DMS53 (cell line): ENCODE measurements at regions not wholly inside any gene's neighbourhood (a gene's known extent, or its start where the extent isn't known, plus 50 kb on each side); places are given as distances from the start of the nearest gene placed in this dataset.
"Not testable (repeated sequence)": the region's sequence is repeated elsewhere in the genome, so short reads cannot be mapped to it uniquely, and the experiment has no call there.

ENCODE experiments used
- DNase-seq: peaks from one replicate; lab custom pipeline; 2025; lab: John Stamatoyannopoulos, UW

DNA sequence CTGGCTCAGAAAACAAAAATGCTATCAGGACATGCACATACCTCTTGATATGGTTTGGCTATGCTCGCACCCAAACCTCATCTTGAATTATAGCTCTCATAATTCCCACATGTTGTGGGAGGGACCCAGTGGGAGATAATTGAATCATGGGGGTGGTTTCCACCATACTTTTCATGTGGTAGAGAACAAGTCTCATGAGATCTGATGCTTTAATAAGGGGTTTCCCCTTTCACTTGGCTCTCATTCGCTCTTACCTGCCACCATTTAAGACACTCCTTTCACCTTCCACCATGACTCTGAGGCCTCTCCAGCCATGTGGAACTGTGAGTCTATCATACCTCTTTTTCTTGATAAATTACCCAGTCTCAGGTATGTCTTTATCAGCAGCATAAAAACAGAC, 958.6 kb downstream of the TRAM1L1 start:
- DNase-seq = no peak

DNA sequence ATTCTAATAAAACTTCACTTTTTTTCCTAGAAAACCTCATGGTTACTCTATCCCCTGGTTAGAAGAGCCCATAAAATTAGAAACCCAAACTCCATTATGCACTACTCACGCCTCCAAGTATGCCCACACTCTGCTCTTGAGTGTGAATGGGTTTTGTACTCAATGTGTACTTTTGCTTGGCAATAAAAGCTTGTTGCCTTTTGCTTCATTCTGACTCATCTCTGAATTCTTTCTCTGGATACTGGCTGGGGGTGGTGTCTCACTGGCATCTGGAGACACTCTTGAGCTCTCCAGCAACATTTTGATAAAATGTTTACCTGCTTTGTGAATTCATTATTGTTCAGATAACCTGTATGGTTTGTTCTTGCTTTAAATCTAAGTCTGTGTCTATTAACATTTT, 963.3 kb downstream of the TRAM1L1 start:
- peak; percentile 75 for DNase-seq

DNA sequence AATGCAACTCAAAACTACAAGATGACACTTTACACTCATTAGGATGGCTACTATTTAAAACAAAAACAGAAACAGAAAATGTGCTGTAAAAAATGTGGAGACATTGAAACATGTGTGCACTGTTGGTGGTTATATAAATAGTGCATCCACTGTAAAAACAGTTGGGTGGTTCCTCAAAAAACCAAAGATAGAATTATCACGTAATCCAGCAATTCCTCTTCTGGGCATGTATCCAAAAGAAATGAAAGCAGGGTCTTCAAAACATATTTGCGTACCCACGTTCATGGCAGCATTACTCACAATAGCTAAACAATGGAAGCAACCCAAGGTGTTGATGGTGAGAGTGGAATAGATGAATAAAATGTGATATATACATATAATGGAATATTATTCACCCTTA, 967.2 kb downstream of the TRAM1L1 start:
- DNase-seq = no peak

DNA sequence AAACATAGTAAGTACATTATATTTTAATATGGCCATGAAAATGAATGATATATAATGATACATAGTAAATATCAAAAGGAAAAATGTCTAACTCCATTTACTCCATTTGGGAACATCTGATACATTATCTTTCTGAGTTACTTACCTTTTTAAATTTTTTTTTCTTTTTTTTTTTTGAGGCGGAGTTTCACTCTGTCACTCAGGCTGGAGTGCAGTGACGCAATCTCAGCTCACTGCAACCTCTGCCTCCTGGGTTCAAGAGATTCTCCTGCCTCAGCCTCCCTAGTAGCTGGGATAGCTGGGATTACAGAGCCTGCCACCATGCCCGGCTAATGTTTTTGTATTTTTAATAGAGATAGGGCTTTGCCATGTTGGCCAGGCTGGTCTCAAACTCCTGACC, 972.5 kb downstream of the TRAM1L1 start:
- not testable (repeated sequence) for DNase-seq

DNA sequence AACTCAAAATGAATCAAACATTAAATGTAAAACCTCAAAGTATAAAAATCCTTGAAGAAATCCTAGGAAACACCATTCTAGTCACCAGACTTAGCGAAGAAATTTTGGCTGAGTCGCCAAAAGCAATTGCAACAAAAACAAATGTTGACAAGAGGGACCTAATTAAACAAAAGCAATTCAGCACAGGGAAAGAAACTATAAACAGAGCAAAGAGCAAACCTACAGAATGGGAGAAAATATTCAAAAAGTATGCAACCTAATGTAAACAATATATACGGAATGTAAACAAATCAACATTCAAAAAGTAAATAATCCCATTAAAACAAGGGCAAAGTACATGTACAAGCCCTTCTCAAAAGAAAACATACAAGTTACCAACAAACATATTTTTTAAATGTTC, 974.7 kb downstream of the TRAM1L1 start:
- no peak for DNase-seq

DNA sequence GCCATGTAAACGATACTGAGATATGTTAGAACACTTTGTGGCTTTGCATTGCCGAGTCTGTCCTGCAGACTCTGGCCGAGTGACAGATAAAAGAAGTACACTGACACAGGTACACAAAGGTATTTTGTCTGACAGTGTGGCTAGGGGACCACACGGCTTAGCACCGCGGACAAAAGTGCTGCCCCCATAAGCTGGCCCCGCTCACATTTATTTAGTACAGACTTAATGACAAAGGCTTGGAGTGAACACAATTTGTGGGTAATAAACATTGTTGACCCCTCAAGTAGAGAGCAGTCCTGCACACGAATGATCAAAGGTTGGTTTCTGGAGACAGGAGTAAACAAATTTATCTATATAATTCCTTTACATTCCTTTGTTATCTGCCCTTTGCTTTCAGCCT, 976.8 kb downstream of the TRAM1L1 start:
- DNase-seq = no peak

DNA sequence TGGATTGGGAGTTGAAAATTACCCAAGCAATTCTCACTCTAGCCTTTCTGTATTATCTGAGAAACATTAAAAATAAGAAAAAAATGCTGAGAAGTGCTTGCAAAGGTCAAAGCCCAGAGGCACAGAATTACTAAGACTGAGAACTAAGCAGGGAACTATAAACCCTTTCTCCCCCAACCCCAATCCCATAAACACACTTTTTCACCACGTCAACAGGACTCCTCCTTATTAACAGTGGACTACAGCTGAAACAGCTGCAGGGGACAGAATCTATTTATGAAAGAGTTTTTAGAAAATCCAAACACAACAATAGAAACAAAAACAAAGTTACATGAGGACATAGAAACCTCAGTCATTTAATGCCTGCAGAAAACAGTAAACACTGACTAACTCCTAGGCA, 984.1 kb downstream of the TRAM1L1 start:
- no peak for DNase-seq

DNA sequence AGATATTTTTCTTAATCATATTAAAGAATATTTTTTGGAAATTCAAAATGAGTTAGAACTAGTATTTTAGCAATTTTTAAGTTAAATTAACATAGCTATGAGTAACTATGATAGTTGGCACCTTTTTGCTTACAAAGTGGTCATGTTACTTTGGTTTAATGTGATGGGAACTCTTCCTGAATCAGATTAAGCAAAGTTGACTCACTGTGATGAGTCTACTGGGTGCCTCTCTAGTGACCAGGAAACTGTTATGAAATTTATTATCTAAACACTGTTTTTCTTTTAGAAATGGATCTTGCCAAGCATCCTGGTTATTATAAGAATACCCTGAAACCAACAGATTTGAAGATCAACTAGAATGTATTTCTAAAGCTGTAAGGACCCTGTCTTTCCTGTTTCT, 985.8 kb downstream of the TRAM1L1 start:
- DNase-seq = no peak

DNA sequence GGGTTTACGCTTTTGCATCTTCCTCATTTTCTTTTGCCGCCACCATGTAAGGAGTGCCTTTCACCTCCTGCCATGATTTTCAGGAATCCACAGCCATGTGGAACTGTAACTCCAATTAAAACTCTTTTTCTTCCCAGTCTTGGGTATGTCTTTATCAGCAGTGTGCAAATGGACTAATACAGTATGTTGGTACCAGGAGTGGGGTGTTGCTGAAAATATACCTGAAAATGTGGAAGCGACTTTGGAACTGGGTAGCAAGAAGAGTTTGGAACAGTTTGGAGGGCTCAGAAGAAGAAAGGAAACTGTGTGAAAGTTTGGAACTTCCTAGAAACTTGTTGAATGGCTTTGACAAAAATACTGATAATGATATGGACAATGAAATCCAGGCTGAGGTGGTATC, 983.9 kb upstream of the NDST4 start:
- not testable (repeated sequence) for DNase-seq

DNA sequence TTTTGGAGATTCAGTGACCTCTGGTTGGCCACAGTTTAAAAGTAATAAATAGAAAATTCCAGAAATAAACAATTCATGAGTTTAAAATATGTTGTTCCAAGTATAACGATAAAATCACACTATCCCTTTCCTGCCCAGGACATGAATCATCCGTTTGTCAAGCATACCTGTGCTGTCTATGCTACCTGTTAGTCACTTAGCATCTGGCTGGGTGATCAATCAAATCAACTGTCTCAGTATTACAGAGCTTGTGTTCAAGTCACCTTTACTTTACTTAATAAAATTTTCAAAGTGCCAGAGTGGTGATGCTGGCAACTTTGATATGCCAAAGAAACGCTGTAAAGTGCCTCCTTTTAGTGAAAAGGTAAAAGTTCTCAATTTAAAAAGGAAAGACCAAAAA, 979.5 kb upstream of the NDST4 start:
- DNase-seq = no peak

DNA sequence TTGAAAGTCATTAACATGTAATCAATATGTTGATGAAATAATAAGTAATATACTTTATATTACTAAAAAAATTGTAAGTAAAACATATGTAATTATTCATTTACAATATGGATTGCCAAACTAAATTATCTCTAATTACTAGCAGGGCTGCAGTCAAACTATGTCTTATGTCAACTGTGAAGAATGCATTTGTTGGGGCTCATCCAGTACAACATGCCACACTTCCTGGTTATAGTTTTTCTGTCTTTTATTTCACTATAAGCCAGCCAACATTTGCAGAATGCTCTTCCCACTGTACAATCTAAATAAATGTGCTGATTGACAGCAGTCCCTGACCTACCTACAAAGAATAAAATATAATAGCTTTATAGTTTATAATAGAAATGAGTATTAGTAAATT, 975.4 kb upstream of the NDST4 start:
- DNase-seq = no peak

DNA sequence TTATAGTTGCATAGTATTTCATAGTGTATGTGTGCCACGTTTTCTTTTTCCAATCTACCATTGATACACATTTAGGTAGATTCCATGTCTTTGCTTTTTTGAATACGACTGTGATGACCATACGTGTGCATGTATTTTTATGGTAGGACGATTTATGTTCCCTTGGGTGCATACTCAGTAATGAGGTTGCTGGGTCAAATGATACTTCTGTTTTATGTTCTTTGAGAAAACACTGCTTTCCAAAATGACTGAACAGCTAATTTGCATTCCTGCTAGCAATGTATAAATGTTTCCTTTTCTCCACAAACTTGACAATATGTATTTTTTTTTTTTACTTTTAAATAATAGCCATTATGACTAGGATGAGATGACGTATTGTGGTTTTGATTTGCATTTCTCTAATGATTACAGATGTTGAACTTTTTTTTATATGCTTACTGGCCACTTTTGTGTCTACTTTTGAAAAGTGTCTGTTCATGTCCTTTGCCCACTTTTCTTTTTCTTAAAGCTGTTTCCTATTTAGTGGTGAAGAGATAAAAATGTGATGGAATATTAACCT, 969.5 kb upstream of the NDST4 start:
- DNase-seq = no peak

DNA sequence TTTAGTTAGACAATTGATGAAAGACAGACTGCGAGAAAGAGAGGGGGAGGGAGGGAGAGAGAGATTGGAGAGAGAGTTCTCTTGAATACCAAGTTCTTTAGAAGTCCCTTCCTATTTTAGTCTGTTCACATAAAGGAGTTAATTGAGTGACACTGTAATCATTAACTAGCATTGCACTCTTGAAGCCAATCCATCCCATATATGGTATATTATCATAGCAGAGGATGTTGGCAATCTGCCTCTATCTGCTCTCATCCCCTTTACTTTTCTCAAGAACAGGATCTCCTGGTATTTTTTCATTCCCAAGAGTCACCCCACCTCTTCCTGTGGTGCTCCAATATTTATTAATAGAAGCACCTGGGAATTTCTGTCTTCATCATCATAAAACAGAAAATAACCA, 959.6 kb upstream of the NDST4 start:
- DNase-seq = peak; percentile 83

DNA sequence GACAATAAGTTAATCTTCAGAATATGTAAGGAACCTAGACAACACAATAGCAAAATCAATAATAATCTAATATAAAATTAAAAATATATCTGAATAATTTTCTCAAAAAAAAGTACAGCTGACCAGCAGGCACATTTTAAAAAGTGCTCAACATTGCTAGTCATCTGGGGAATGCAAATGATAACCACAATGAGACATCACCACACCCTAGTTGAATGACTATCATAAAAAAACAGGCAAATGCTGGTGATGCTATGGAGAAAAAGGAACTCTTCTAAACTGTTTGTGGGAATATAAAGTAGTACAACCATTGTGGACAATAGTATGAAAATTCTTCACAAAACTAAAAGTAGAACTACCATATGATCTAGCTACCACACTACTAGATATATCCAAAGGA, 956.9 kb upstream of the NDST4 start:
- DNase-seq = no peak

DNA sequence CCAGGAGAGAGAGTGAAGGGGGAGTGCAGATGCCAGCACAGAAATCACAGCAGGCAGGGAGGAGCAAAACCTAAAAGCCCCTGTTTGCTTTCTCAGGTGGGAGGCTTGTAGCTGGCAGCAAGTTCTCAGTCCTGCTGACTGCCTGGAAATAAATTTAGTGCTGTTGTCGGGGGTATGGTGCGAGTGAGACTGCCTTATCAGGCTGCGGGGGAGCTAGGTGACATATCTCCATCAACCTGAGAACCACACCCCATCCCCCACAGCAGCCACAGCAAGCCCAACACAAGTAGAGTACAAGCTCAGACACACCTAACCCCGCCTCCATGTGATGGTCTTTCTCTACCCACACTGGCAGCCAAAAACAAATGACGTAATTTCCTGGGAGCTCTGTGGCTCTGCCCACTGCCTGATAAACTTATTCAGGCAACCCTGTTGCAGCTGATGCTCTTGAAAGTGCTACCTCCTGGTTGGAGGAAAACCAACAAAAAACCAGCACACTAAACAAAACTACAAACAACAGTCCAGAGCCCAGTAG, 953.4 kb upstream of the NDST4 start:
- DNase-seq = no peak

DNA sequence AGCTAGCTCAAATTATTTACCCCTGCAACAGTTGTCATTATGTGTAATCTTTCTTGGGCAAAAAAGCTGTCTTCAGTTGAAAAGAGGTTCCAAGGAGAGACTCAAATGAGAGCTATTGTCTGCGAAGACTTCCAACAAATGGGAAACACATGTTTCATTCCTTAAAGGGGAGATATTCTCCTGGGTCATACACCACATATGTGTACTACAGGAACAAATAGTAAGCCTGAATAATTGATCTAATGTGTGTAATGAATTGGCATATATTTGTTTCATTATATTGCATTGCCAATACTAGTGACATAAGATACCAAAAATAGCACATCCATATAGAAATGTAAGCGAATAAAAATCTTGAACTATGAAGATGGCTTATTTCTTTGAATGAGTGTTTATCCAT, 950.9 kb upstream of the NDST4 start:
- DNase-seq = no peak

DNA sequence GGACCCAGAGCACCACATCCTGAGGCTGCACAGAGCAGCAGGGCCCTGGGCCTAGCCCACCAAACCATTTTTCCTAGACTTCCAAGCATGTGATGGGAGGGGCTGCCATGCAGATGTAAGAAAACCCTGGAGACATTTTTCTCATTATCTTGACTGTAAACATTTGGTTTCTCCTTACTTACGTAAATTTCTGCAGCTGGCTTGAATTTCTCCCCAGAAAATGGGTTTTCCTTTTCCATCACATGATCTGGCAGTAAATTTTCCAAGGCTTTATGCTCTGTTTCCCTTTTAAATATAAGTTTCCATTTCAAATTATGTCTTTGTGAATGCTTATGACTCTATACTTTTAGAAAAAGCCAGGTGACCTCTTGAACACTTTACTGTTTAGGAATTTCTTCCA, 945.9 kb upstream of the NDST4 start:
- no peak for DNase-seq

DNA sequence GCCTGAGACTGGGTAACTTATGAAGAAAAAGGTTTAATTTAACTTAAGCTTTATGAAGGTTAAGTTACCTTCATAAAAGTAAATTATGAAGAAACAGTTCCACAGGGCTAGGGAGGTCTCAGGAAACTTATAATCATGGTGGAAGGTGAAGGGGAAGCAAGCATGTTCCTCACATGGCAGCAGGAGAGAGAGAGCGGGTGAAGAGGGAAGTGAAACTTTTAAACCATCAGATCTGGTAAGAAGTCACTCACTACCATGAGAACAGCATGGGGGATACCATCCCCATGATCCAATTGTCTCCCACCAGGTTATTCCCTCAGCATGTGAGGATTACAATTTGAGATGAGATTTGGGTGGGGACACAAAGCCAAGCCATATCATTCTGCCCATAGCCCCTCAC, 944.7 kb upstream of the NDST4 start:
- no peak for DNase-seq

DNA sequence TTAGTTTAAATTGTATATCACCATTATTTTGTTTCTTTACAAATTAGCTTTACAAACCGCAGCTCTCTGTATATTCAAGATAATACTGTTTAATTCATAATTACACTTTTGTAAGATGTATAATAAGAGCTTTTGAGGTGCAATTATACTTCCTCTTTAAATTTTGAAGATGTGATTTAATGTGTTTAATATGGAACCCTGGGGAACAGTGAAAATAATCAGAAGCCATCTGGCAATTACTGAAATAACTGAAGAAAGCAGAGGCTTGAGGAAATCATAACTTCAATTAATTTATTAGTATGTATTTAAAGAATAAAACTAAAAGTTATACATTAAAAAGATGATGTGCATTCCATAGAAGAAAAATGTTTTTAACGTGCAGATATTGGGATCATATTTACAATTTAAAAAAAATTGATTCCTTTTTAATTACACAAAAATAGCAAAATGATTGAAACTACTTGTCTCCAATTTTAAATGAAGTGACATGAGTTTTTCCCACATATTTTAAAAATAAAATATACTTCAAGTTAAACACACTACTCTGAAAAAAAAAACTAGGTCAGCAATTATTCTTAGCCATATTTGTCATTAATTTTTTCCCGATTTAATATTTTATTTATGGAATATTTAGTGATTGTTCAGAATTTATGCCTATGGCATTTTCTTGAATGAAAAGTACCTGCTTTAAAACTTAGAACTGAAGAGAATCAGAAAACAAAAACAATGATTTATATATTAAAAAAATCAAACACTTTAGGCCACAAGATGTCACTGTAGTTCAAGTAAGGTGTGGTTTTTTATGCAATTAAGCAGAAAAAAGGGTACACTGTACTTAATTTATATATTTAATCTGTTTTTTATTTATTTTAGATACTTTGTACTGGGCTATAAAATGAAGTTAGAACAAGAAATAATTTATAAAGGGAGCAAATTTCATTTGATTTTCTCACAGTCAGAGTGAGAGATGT, 942.7 kb upstream of the NDST4 start:
- peak; percentile 49 for DNase-seq

DNA sequence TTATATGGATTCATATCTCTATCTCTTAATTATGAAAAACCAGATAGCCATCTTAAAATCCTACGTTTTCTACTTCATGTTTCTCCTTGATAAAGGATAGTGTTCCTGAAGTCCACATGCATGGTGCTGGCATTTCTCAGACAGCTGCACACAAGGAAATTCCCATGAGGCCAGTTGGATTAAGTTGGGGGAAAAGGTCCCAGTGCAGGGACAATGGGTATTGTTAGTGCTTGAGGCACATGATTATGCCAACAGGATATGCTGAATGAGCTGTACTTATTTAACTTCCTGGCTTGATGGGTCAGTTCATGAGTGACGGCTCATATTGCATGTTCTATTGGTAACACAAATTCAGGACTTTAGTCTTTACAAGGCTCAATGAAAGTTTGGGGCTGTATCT, 913.9 kb upstream of the NDST4 start:
- DNase-seq = no peak

DNA sequence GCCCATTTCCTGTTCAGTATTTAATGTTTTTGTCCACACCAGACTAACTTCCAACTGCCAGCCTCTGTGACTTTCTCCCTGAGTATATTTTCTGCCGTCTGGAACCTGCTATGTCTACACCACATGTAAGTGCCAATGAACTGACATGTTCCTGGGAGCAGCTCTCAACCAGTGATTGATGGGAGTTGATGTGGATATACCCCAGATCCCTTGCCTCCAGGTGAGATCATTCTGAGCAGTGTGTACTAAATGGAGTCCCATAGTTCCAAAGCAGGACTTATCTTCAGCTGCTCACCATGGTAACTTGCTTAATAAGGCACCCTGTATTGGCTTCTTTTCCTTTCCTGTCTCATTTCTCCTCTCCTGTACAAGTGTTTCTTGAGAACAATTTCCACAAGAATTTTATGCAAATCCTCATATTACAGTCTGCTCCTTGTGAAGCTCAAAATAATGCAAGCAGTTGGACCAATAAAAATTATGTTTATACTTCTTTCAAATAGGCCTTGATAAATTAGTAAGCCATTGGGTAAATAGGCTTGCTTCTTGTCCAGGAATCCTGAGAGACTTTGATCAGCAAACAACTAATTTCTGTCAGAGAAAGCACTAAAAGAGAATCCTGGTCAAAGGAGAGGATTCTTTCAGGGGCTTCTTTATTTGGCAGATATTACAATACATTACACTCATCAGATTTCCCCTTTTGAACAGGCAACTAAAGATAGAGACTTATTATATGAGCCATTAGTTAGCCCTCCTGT, 911.7 kb upstream of the NDST4 start:
- DNase-seq = peak; percentile 29

DNA sequence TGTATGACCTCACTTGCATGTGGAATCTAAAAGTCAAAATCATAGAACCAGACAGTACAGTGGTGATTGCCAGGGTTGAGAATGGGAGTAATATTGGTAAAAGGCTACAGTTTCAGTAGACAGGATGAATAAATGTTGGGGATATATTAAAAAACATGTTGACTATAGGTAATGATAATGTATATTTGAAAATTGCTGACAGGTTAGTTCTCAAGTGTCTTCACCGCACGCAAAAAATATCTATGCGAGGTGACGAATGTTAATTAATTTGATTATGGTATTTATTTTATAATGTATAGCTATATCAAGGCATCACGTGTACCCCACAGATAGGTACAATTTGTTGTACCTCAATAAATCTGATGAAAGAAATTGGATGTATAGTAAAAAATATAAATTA, 909.6 kb upstream of the NDST4 start:
- DNase-seq = no peak
